Kidney tubule cell (primary cell): ENCODE measurements at regions not wholly inside any gene's neighbourhood (a gene's known extent, or its start where the extent isn't known, plus 50 kb on each side); places are given as distances from the start of the nearest gene placed in this dataset.
"Not testable (repeated sequence)": the region's sequence is repeated elsewhere in the genome, so short reads cannot be mapped to it uniquely, and the experiment has no call there.

ENCODE experiments used
- DNase-seq: peaks from one replicate; pipeline ENCODE4 v3.0.0-alpha.2; 2018; ENCODE audit warnings: low spot score

DNA sequence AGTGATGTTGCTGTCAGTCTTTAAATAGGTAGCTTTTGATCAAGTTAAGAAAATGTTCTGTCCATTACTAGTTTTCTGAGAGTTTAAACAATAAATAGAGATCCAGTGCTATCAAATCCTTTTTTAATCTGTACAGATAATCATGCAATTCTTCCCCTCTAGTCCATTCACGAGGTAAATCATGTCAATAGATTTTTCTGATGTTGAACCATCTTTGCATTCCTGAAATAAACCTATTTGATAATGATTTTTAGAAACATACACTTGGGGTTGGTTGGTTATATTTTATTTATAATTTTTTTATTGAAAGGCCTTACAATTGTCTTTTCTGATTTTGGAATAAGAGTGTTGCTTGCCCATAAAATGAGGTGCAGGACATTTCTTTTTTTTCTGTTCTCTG lies 95.0 kb downstream of the FAM53A start:
- no peak for DNase-seq

GRCh38 chr4:1588306-1588705 lies 95.8 kb downstream of the FAM53A start:
- no peak for DNase-seq

DNA sequence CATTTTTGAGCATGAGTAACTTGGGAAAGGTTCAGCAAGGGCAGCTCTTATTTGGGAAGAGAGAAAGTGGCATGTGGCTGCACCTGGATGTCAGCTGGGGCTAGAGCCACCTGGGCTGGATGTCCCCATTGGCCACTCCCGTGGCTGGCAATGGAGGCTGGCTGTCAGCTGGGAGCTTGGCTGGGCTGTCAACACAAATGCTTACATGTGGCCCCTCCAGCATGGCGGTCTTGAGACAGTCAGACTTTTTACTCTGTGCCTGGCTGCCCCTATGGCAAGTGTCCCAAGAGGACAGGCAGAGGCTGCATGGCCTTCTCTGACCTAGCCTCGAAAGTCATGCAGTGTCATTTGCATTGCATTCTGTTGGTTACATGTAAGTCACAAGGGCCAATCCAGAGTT lies 99.6 kb downstream of the FAM53A start:
- no peak for DNase-seq

DNA sequence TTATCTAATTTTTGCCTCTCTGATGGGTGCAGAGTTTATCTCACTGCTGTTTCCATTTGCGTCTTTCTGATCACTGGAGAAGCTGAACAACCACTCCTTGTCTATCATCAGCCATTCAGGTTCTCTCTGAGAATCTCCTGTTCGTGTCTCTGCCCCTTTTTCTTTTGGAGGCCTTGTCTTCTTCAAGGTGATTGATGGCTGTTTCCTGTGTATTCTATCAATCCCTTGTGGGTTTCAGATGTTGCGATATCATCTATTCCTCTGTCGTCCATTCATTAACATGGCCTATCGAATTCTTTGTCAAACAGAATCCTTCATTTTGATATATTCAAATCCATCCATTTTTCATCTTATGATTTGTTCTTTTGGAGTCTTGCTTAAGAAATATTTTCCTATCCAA lies 100.3 kb downstream of the FAM53A start:
- no peak for DNase-seq

DNA sequence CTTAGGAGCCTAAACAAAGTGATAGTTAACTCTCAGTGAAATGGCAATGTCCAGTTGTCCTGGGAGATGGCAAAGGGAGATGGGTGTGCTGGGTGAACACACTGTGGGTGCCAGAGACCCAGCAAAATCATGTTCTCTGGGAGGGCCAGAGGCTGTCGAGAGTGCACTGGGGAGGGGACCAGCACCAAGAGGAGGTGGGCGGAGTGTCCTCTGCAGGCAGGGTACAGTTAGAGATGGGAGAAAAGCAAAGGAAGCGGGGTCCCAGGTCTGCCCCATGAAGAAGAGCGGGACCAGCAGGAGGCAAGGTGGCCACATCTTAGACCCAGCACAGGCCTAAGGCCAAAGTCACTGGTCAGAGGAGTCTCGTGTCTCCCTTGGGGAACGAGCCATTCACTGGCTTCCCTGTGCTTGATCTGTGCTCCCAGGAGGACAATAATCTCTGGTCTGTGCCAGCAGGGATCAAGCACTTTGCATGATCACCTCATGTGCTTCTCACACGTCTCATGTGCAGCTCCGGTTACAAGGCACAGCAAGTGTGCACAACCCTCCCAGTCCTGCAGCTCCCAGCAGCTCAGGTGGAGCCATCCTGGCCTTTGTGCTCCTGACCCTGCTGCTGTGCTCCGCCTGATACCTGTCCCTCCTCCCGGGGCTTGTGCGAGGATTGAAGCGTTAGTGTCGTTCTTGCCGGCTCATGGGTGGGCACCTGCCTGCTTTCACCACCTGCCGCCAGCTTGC lies 100.9 kb downstream of the FAM53A start:
- no peak for DNase-seq

DNA sequence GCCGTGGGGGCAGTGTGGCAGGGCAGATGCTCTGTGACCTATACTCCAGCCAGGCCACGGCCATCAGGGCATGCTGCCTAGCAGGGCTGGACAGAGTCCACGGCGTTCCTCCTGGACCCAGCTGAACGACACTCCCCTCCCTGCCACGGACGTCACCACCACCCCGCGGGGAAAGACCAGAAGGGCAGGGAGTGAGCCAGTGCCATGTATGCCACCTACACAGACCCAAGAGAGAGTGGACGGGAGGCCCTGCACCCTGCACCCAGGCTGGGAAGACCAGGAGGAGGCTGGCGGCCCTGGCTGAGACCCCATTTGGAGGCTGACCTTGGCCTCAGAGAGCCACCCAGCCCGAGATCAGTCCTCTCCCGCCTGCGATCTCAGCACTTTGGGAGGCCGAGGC lies 101.9 kb downstream of the FAM53A start:
- no peak for DNase-seq

- peak; percentile 75 for DNase-seq
Observed at GRCh38 chr4:1581164-1581894, 102.8 kb downstream of the FAM53A start.

DNA sequence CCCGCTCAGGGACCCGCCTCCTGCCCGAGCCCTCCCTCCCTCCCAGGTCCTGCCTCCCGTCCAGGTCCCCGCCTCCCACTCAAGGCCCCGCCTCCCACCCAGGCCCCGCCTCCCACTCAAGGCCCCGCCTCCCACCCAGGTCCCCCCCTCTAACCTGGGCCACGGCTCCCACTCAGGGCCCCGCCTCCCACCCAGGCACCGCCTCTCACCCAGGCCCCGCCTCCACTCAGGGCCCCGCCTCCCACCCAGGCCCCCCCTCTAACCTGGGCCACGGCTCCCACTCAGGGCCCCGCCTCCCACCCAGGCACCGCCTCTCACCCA lies 103.5 kb downstream of the FAM53A start:
- not testable (repeated sequence) for DNase-seq

- peak; percentile 80 for DNase-seq
Observed at GRCh38 chr4:1579901-1580691, 104.0 kb downstream of the FAM53A start.

DNA sequence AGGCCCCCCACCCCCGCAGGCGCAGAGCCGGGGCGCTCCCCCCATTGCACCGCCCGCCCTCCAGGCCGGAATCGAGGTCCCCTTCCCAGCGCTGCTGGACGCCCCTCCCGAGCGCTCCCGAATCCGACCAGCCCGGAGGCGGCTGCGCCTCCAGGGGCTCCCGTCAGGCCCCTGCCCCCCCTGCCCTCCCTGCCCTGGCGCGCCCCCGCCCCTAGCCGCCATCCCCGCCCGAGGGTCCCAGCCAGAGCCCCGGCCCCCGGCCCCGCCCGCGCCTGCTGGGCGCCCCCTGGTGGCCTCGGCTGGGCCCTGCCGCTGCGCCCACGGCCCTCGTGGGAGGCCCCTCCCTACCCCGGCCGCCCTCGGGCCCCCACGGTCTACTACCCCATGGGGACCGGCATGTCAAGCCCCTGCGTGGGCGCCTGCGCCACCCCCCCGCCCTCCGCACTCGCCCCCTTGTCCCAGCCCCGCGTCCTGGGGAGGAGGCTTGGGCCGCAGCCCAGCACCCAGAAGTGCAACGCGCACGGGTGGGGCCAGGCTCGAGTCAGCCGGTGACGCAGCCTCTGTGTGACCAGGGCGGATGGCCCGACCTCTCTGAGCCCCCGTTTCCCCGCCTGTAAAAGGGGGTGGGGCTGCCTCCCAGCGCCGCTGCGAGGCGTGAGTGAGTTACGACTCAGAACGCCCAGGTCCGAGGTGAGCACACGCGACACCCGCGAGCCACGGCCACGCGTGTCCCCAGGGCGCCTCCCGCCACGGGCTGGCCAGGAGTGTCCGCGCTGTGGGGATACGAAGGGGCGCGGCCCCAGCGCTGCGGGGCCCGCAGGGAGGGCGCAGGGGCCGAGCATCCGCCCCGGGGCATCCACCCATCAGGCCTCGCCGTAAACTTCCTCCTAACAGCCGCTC lies 104.9 kb downstream of the FAM53A start:
- peak; percentile 74 for DNase-seq

GRCh38 chr4:1578251-1578773 lies 105.8 kb downstream of the FAM53A start:
- no peak for DNase-seq

DNA sequence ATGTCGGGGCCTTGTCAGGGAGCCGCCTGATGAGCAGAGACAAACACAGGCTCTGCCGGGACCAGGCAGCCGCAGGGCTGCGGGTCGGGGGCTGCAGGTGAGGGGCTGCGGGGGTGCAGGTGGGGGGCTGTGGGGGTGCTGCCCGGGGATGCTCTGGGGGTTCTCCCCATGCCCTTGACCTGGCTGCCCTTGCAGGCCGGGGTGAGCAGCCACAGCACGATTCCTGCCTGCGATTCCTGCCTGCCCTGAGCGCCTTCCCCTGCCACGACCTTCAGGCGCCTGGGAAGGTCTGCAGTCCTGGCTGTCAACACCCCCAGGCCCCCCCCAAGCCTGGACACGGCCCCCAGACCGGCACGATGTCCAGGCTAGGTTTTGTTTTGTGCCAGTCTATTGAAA lies 106.3 kb downstream of the FAM53A start:
- no peak for DNase-seq

GRCh38 chr4:1576961-1577821 lies 106.9 kb downstream of the FAM53A start:
- DNase-seq, result no peak

- DNase-seq, result no peak
Observed at GRCh38 chr4:1576304-1576960, 107.7 kb downstream of the FAM53A start.

DNA sequence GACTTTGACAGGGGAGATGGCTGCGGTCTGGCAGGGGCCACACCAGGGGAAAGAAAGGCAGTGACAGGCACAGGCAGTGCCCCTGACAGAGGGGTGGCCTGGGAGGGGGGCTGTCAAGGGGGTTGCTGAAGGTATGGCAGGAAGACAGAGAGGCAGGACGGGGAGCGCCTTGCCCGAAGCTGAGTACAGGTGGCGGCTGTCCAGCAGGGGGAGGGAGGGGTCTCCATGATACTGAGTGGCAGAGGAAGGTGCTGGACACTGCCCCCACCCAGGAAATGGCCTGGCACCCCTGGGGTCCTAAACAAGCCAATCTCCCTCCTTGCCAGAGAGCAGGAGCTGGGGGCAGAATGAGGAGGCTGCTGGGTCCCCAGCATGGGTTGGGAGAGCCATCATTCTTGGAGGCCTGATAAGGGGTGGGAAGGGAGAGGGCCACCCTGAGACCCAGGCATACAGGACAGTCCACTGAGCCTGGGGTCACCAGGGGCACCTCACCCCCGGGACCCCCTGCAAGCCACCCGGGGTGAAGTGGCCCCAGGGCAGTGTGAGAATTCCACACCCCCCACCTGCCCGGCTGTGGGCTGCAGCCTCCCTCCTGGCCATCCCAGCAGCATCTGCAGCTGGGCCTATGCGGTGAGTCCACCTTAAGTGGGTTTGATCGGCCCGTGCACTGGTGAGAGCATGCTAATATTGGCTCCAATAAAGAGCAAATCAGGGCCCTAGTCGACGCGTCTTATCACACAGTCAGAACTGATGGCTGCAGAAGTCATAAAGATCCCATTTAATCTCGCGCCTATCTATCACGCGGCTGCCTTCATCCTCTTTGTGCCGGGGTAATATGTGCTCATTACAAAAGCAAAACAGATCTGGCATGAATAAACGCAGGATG lies 108.5 kb downstream of the FAM53A start:
- DNase-seq, result no peak

GRCh38 chr4:1574601-1575417 lies 109.3 kb downstream of the FAM53A start:
- no peak for DNase-seq

DNA sequence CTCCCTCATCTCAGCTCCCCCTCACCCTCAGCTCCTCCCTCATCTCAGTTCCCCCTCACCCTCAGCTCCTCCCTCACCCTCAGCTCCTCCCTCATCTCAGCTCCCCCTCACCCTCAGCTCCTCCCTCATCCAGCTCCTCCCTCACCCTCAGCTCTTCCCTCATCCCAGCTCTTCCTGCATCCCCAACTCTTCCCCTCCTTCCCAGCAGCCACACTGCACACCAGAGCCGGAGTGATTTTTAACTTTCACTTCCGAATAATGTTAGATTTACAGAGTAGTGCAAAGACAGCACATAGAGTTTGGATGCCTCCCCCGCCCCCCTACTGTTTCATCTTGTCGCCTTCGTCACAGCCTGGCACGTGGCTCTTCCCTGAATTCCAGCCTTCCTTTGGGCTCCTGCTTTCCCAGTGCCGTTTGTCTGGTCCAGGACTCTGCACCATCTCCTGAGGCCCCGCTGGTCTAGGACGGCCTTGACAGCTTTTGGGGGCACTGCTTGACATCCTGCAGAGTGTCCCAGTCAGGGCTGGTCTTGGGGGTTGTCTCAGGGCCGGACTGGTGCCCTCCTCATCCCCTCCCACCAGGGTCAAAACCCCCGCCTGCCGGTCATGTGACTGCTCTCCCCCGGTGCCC lies 110.2 kb downstream of the FAM53A start:
- DNase-seq, result no peak
